Mucosa of stomach (tissue), 1 donor: ENCODE measurements at regions not wholly inside any gene's neighbourhood (a gene's known extent, or its start where the extent isn't known, plus 50 kb on each side); places are given as distances from the start of the nearest gene placed in this dataset.

Source experiments
- H3K27me3 ChIP-seq: one replicate; pipeline ENCODE4 v1.7.0; 2013; ENCODE audit warnings: mild to moderate bottlenecking, low read length; ENCODE audit not compliant: control insufficient read depth, insufficient read depth
- H3K36me3 ChIP-seq: one replicate; pipeline ENCODE4 v1.7.0; 2013; ENCODE audit warnings: low read length; ENCODE audit not compliant: control insufficient read depth, insufficient read depth
- H3K4me1 ChIP-seq: one replicate; pipeline ENCODE4 v1.7.0; 2013; ENCODE audit warnings: mild to moderate bottlenecking, low read length; ENCODE audit not compliant: control insufficient read depth, insufficient read depth
- H3K4me3 ChIP-seq: one replicate; pipeline ENCODE4 v1.7.0; 2013; ENCODE audit warnings: low read length
- H3K9ac ChIP-seq: one replicate; pipeline ENCODE4 v1.7.0; 2013; ENCODE audit warnings: mild to moderate bottlenecking, low read length, moderate library complexity
- H3K9me3 ChIP-seq: one replicate; pipeline ENCODE4 v1.7.0; 2013; ENCODE audit warnings: mild to moderate bottlenecking, low read length, moderate library complexity; ENCODE audit not compliant: control insufficient read depth
- donor health status: Pancreatic carcinoma.

GRCh38 chr12:24742378-24742777 is 206.5 kb downstream of the BCAT1 start:
- no peak overlapping the region for H3K4me3 ChIP-seq
- H3K36me3 ChIP-seq, result no peaks in the 10 kb centered on the region
- H3K9me3 ChIP-seq, result no peaks in the 10 kb centered on the region
- H3K9ac ChIP-seq, result no peak overlapping the region
- no peaks in the 10 kb centered on the region for H3K4me1 ChIP-seq
- no peaks in the 10 kb centered on the region for H3K27me3 ChIP-seq

GRCh38 chr12:24741216-24741615 is 207.7 kb downstream of the BCAT1 start:
- H3K4me3 ChIP-seq, result no peak overlapping the region
- H3K27me3 ChIP-seq, result no peaks in the 10 kb centered on the region
- H3K9me3 ChIP-seq, result no peaks in the 10 kb centered on the region
- no peak overlapping the region for H3K9ac ChIP-seq
- H3K36me3 ChIP-seq, result no peaks in the 10 kb centered on the region
- no peaks in the 10 kb centered on the region for H3K4me1 ChIP-seq

GRCh38 chr12:24739106-24739779 is 209.7 kb downstream of the BCAT1 start:
- no peak overlapping the region for H3K9ac ChIP-seq

GRCh38 chr12:24738441-24738840 is 210.5 kb downstream of the BCAT1 start:
- H3K9ac ChIP-seq, result no peak overlapping the region
- no peaks in the 10 kb centered on the region for H3K27me3 ChIP-seq
- H3K4me1 ChIP-seq, result no peaks in the 10 kb centered on the region
- H3K4me3 ChIP-seq, result no peak overlapping the region
- H3K9me3 ChIP-seq, result no peaks in the 10 kb centered on the region
- no peaks in the 10 kb centered on the region for H3K36me3 ChIP-seq

More at GRCh38 chr12:24739106-24739779, 209.7 kb downstream of the BCAT1 start:
- Histone ChIP-seq H3K4me3 (no peak overlapping the region), H3K27me3 (no peaks in the 10 kb centered on the region), H3K9me3 (no peaks in the 10 kb centered on the region), H3K4me1 (no peaks in the 10 kb centered on the region), H3K36me3 (no peaks in the 10 kb centered on the region)

GRCh38 chr12:24731596-24731995 is 217.3 kb downstream of the BCAT1 start:
- no peaks in the 10 kb centered on the region for H3K27me3 ChIP-seq
- no peak overlapping the region for H3K9ac ChIP-seq
- no peaks in the 10 kb centered on the region for H3K36me3 ChIP-seq
- H3K9me3 ChIP-seq, result no peaks in the 10 kb centered on the region
- H3K4me1 ChIP-seq, result no peaks in the 10 kb centered on the region
- no peak overlapping the region for H3K4me3 ChIP-seq

GRCh38 chr12:24730489-24730896 is 218.4 kb downstream of the BCAT1 start:
- H3K4me3 ChIP-seq, result no peak overlapping the region
- no peak overlapping the region for H3K9ac ChIP-seq
- no peaks in the 10 kb centered on the region for H3K36me3 ChIP-seq

GRCh38 chr12:24728826-24729225 is 220.1 kb downstream of the BCAT1 start:
- Histone ChIP-seq H3K4me3 (no peak overlapping the region), H3K9me3 (no peaks in the 10 kb centered on the region), H3K36me3 (no peaks in the 10 kb centered on the region), H3K27me3 (no peaks in the 10 kb centered on the region), H3K4me1 (no peaks in the 10 kb centered on the region), H3K9ac (no peak overlapping the region)

More at GRCh38 chr12:24730489-24730896, 218.4 kb downstream of the BCAT1 start:
- Histone ChIP-seq H3K9me3 (no peaks in the 10 kb centered on the region), H3K27me3 (no peaks in the 10 kb centered on the region), H3K4me1 (no peaks in the 10 kb centered on the region)

GRCh38 chr12:24728366-24728765 is 220.5 kb downstream of the BCAT1 start:
- no peaks in the 10 kb centered on the region for H3K27me3 ChIP-seq
- no peaks in the 10 kb centered on the region for H3K4me1 ChIP-seq
- H3K9me3 ChIP-seq, result no peaks in the 10 kb centered on the region
- H3K9ac ChIP-seq, result no peak overlapping the region
- H3K4me3 ChIP-seq, result no peak overlapping the region
- no peaks in the 10 kb centered on the region for H3K36me3 ChIP-seq

- Histone ChIP-seq H3K4me1 (no peaks in the 10 kb centered on the region), H3K9me3 (no peaks in the 10 kb centered on the region), H3K27me3 (no peaks in the 10 kb centered on the region), H3K36me3 (no peaks in the 10 kb centered on the region), H3K9ac (no peak overlapping the region), H3K4me3 (no peak overlapping the region)
Observed at GRCh38 chr12:24725616-24726015, 223.3 kb downstream of the BCAT1 start.

- no peaks in the 10 kb centered on the region for H3K9me3 ChIP-seq
- no peak overlapping the region for H3K4me3 ChIP-seq
- no peaks in the 10 kb centered on the region for H3K36me3 ChIP-seq
- H3K27me3 ChIP-seq, result no peaks in the 10 kb centered on the region
- no peak overlapping the region for H3K9ac ChIP-seq
- H3K4me1 ChIP-seq, result no peaks in the 10 kb centered on the region
Observed at GRCh38 chr12:24724814-24725213, 224.1 kb downstream of the BCAT1 start.

GRCh38 chr12:24723759-24724158 is 225.1 kb downstream of the BCAT1 start:
- H3K4me1 ChIP-seq, result no peaks in the 10 kb centered on the region
- H3K9ac ChIP-seq, result no peak overlapping the region
- H3K36me3 ChIP-seq, result no peaks in the 10 kb centered on the region
- no peak overlapping the region for H3K4me3 ChIP-seq
- H3K9me3 ChIP-seq, result no peaks in the 10 kb centered on the region
- no peaks in the 10 kb centered on the region for H3K27me3 ChIP-seq

- Histone ChIP-seq H3K4me1 (no peaks in the 10 kb centered on the region), H3K9ac (no peak overlapping the region), H3K36me3 (no peaks in the 10 kb centered on the region), H3K4me3 (no peak overlapping the region), H3K9me3 (no peaks in the 10 kb centered on the region), H3K27me3 (no peaks in the 10 kb centered on the region)
Observed at GRCh38 chr12:24721191-24721590, 227.7 kb downstream of the BCAT1 start.

- Histone ChIP-seq H3K4me3 (no peak overlapping the region), H3K9ac (no peak overlapping the region), H3K36me3 (no peaks in the 10 kb centered on the region), H3K4me1 (no peaks in the 10 kb centered on the region), H3K9me3 (no peaks in the 10 kb centered on the region), H3K27me3 (no peaks in the 10 kb centered on the region)
Observed at GRCh38 chr12:24719293-24719721, 229.6 kb downstream of the BCAT1 start.
